GM13976 (cell line): ENCODE measurements at regions not wholly inside any gene's neighbourhood (a gene's known extent, or its start where the extent isn't known, plus 50 kb on each side); places are given as distances from the start of the nearest gene placed in this dataset.

ENCODE experiments used
- DNase-seq: peaks from one replicate; pipeline ENCODE4 v3.0.0; 2012; ENCODE audit warnings: low spot score
- CTCF ChIP-seq: IDR thresholded peaks from 2 replicates; pipeline ENCODE4 v1.5.1; 2012; ENCODE audit warnings: borderline replicate concordance, mild to moderate bottlenecking; ENCODE audit not compliant: insufficient read depth; ENCODE audit errors: extremely low read depth, missing control alignments, control extremely low read depth
- in situ Hi-C: fragments of 300-500 bp; cut with MboI; formaldehyde crosslinking; loops from one replicate; pipeline ENCODE4 v1.12.0; 2022; ENCODE audit warnings: low sequenced_read_pairs, mixed read lengths, inconsistent platforms; ENCODE audit not compliant: unreplicated experiment

- TF ChIP-seq CTCF = no peak
- DNase-seq = no peak
- in situ Hi-C loops = no loop called here
Observed at GRCh38 chr5:167552356-167552755, 739.1 kb upstream of the WWC1 start.

GRCh38 chr5:167553511-167553910 is 737.9 kb upstream of the WWC1 start:
- no peak for DNase-seq
- in situ Hi-C loops = no loop called here
- TF ChIP-seq CTCF = no peak

- DNase-seq = no peak
- no peak for TF ChIP-seq CTCF
- in situ Hi-C loops = no loop called here
Observed at GRCh38 chr5:167554564-167555290, 736.7 kb upstream of the WWC1 start.

GRCh38 chr5:167555565-167556166 is 735.8 kb upstream of the WWC1 start:
- TF ChIP-seq CTCF = no peak
- in situ Hi-C loops = no loop called here
- no peak for DNase-seq

GRCh38 chr5:167557359-167557758 is 734.1 kb upstream of the WWC1 start:
- no peak for DNase-seq
- TF ChIP-seq CTCF = no peak
- in situ Hi-C loops = no loop called here

- no peak for TF ChIP-seq CTCF
- in situ Hi-C loops = no loop called here
- no peak for DNase-seq
Observed at GRCh38 chr5:167561796-167562195, 729.6 kb upstream of the WWC1 start.
